ENCODE measurements at regions not wholly inside any gene's neighbourhood (a gene's known extent, or its start where the extent isn't known, plus 50 kb on each side); places are given as distances from the start of the nearest gene placed in this dataset.
A peak's percentile ranks its signal among the peaks of the same experiment; 100 is the strongest.

- DNase-seq = no peak
These were observed 180.8 kb upstream of the TCERG1L start for GRCh38 chr10:131492211-131492857.

GRCh38 chr10:131493432-131493831, 181.9 kb upstream of the TCERG1L start:
- DNase-seq = no peak

DNA sequence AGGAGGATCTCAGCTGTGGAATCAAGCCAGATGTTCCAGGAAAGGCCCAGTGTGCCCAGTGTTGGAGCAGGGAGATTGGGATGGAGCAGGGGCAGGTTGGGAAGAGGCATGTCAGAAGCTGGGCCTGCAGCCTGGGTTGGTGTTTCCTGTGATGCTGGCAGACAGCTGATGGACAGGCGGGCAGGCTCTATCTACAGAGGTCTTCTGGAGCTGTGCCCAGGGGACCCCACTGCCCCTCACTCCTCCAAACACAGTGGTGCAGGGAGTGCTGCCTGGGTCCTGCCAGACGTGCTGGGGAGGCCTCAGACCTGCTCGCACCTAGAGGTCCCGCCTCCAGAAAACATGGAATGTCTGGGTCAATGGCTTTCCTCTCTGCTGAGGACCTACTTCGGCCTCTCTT, 182.9 kb upstream of the TCERG1L start:
- DNase-seq = no peak

- DNase-seq = no peak
These were observed 183.7 kb upstream of the TCERG1L start for GRCh38 chr10:131495224-131495623.

GRCh38 chr10:131495892-131496291, 184.4 kb upstream of the TCERG1L start:
- no peak for DNase-seq

DNA sequence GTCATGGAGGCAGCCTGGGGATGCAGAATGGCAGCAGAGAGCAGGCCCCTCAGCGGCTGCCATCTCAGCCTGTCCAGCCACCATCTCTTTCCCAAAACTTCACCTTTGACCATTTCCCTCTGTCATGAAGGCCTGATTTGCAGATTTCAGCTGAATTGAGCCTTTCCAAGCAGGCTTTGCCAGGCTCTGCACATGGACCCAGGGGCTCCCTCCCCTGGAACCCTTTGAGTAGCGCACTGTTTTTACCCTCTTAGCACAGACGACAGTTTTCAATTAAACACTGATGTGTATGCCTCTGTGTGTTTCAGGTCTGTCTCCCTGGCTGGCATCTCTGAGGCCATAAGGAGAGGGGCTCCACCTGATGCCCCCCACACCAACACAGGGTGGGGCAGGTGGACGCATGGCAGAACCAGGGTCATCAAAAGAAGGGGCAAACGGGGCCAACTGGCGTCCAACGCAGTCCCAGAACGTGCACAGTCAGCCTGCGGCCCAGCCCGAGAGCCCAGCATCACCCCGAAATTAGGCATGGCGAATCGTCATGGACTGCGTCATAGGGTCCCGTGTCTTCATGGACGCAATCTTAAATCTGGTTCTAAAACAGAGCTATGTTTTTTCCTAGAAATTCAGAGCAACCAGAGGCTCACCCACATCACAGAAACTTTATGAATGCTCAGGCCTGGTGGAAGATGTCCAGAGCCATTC, 185.0 kb upstream of the TCERG1L start:
- DNase-seq = no peak

- no peak for DNase-seq
These were observed 188.0 kb upstream of the TCERG1L start for GRCh38 chr10:131499566-131499965.

- no peak for DNase-seq
These were observed 188.7 kb upstream of the TCERG1L start for GRCh38 chr10:131500181-131500580.

DNA sequence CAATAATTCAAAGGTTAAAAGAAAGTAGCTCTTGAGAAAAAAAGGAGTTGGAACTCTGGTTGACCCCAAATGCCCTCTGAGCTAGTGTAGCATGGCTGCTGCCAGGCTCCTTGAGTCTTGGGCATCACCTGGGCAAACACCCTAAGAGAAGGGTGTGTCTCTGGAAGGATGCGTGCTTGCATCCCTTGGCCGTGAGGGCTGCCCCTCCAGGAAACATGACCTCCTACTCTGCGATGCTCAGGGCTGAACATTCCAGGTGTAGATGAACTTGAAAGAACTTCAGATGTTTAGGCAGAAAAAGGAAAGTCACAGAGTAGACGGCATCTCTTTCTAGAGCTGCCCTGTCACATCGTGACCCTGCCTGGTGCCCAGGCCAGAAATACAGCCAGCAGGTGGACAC, 189.4 kb upstream of the TCERG1L start:
- DNase-seq = no peak

DNA sequence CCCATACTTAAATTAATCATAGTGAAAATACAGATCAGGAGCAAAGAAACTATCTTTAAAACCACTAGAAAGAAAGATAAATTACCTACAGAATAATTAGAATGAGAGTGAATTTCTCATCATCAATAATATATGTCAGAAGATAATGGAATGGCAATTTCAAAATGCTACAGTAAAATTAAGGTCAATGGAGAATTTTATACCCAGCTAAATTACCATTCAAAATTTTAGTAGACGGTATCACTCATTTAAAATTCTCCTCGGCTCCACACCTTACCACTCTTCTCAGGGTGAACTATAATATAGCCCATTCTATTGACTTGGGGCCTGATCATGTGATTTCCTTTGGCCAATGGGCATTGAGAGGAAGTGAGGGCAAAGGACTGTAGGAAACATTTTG, 192.5 kb upstream of the TCERG1L start:
- no peak for DNase-seq

DNA sequence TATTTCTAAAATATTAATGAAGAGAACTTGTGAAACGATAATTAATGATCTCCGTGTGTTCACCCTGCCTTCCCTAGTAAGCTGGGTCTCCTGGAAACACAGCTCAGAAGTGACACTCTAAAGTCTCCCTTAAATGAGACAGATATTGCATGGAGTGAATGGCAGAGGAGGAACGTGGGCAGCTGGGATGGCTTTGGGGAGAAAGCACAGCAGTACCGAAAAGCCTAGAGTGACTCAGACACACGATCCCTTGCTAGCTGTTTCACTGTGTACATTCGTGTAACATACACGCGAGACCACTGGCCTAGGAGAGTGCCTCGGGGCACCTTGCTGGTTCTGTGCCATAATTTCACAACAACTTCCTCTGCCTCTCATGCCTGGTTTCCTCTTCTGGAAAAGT, 199.9 kb upstream of the TCERG1L start:
- DNase-seq = no peak

- DNase-seq = no peak
These were observed 201.3 kb upstream of the TCERG1L start for GRCh38 chr10:131512852-131513251.

GRCh38 chr10:131513445-131513844, 201.9 kb upstream of the TCERG1L start:
- no peak for DNase-seq

GRCh38 chr10:131513901-131514300, 202.4 kb upstream of the TCERG1L start:
- DNase-seq = no peak

DNA sequence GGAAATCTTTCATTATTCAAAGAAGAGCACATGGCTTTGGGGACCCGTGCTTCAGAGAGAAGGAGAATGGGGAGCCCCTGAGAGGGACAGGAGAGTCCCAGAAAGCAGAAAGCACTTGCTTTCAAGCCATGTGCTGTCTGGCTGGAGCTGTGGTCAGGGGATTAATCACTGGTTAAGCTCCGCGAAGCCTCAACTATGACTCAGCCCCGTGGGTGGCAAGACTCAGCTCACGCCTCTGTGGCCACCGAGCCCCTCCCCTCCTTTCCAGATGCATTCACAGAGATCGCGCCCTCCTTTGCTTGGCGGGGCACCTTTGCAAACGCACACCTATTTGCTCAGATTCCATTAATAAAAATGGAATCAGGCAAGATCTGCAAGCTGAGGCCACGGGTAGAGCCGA, 202.9 kb upstream of the TCERG1L start:
- no peak for DNase-seq

GRCh38 chr10:131516285-131516684, 204.8 kb upstream of the TCERG1L start:
- no peak for DNase-seq

DNA sequence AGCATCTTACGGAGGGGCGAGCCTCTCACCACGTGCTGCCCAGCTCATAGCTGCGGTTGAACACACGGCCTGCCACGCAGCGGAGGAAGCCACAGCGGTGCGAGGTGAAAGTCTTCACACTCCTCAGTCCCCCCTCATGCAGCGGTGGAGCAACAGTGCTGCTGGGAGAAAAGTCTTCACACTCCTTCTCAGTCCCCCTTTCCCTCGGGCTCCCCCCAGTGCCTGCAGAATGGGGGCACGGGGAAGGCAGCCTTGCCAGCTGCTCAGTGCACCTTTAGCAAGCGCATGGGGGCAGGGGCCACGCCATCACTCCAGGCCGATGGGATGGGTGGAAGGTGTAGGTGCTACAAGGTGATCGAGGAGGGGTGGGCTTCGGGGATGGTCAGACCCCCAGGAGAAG, 206.3 kb upstream of the TCERG1L start:
- DNase-seq = no peak

DNA sequence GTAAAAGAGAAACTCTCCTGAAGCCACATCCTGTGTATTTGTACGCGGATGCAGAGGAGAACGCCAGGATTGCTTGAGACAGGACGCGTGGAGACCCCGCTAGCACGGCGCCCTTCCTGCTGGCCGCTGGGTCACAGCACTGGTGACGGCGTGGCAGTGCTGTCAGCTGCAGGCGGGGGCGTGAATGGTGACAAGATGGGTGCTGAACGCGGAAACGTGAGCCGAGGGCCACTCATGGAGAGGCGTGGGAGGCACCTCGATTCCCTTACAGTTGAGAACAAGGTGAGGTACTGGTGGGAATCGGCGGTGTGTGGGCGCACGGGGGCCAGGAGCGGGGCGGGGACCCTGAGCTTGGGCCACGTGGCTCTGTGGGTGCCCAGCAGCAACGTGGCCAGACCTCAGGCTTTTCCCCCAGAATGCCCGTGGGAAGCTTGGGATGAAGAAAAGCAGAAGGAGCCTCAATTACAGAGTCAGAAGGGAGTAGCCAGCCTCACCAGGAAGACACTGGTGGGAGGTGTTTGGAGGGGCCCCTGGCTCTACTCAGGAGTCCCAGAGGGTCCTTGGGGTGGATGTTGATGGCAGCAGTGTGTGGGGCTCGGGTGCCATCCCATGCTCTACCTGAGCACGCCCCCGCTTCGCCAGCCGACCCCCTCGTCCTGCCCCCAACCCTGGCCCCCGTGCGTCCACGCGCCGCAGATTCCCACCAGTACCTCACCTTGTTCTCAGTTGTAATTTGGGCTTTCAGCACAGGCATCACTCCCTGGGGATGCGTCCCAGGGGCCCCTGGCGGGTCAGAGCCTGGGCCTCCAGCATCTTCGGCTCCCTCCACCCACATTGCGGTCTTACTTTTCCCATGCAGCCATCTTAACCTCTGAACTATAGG, 208.4 kb upstream of the TCERG1L start:
- peak; percentile 0 for DNase-seq

- DNase-seq = no peak
These were observed 220.0 kb upstream of the TCERG1L start for GRCh38 chr10:131531265-131532190.

DNA sequence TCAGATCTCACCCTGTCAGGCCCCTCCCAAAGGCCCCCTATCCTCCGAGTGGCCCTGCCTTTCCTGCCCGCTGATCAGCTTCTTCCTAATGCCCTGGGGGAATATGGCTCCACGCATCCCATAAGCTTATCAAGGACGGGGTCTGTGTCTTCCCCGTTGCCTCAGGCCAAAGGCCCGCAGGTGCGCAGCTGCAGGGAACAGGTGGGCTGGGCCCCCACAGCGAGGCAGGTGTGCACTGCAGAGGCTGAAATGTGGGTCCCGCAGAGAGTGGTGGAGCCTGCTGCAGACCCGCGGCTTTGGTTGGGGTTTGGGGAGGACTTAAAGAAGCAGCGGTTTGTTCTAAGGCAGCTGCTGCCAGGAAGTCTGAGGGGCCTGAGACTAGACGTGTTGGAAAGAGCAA, 220.8 kb upstream of the TCERG1L start:
- DNase-seq = no peak

DNA sequence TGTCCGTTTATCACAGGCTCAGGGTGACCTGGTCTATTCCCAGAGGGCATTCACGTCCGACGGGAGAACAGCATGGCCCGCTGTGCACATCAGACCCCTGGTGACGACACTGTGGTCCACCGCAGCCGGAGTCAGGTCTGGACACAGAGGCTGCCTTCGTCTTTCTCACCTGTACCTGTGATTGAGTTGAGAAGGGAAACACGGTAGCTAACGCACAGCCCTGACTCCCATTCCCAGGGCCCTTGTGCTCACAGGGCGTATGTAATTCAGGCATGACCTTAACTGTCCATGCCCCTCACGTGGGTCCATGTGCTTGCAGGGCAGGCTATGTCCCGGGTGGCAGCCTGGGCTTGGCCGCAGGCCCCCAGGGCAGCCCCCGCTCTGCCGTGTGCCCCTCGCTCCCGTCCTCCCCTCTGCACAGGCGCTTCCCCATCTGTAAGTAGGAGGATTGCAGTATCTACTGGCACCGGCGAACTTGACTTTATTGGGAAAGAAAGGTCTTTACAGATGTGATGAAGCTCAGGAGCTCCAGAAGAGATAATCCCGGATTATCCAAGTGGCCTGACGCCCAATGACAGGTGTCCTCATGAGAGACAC, 221.3 kb upstream of the TCERG1L start:
- no peak for DNase-seq

DNA sequence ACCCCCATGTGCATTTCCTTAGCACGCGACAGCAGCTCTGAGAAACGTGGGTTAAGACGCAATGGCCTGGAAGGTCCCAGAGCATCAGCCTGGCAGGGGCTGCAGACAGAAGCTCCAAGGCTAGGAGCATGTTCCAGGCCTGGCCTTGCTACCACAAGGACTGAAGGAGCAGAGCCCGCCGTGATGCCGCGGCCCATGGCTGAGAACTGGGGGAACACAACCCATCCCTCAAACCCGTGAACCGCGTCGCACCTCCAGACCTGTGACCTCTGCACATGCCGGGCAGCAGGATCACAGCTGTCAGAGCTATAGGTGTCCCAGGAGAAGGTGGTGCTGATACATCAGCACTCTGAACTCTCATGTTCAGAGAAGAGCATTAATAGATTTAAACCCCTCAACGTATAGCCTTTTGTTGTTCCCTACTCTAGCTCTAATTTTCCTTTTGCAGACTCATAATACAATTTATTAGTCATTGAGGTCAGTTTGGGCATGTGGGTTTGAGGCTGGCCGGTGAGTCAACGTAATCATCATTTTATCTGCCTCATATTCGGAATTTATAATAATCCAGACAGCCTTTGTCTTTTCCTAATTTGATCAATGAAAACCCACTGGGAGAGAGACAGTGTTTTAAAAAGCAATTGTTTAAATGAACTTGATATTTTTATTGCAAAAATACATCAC, 222.5 kb upstream of the TCERG1L start:
- no peak for DNase-seq

Measured in DMS153 (cell line).